K562 (cell line): ENCODE measurements at regions not wholly inside any gene's neighbourhood (a gene's known extent, or its start where the extent isn't known, plus 50 kb on each side); places are given as distances from the start of the nearest gene placed in this dataset.

Source experiments
- MCM3 ChIP-seq: fragments of 450-650 bp; IDR thresholded peaks from 2 replicates; pipeline ENCODE4 v1.6.1; 2016
- MIER1 ChIP-seq: fragments of 450-650 bp; IDR thresholded peaks from 2 replicates; pipeline ENCODE4 v1.6.1; 2016; ENCODE audit warnings: antibody characterized with exemption, mild to moderate bottlenecking, low read depth

GRCh38 chr15:37652646-37653417 lies 281.6 kb upstream of the TMCO5A start:
- TF ChIP-seq MIER1, result no peak
- no peak for TF ChIP-seq MCM3
